GM23248 (cell line): ENCODE measurements at regions not wholly inside any gene's neighbourhood (a gene's known extent, or its start where the extent isn't known, plus 50 kb on each side); places are given as distances from the start of the nearest gene placed in this dataset.

ENCODE experiments used
- EZH2 ChIP-seq: fragments of 200-600 bp; sonication (generic); IDR thresholded peaks from 2 replicates; pipeline ENCODE4 v1.6.1; 2018; ENCODE audit warnings: antibody characterized with exemption, mild to moderate bottlenecking; ENCODE audit not compliant: insufficient read depth, poor library complexity, severe bottlenecking
- EZH2phosphoT487 ChIP-seq: fragments of 200-600 bp; sonication (generic); IDR thresholded peaks from 2 replicates; pipeline ENCODE4 v1.6.1; 2018; ENCODE audit warnings: antibody characterized with exemption, moderate library complexity, mild to moderate bottlenecking, low read depth; ENCODE audit not compliant: insufficient read depth

DNA sequence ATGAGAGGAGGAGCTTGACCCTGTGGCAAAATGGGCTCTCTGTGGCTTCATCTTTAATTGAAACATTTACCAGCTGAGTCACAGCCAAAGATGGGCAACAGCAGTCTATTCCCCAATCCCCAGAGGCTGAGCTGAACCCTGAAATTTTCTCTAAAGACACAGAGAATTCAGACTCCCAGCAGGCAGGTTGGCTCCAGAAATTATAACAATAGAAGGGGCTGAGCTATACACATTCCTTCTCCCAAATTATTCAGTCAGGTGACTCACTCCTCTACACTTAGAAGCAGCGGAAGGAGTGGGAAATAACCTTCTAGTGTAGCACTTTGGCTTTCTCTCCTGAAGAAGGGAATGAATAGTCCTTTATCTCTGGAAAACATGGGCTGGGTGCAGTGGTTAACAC, 264.3 kb upstream of the ARHGEF26 start:
- TF ChIP-seq EZH2 = no peak
- no peak for TF ChIP-seq EZH2phosphoT487
